T-helper 17 cell (primary cell): ENCODE measurements at regions not wholly inside any gene's neighbourhood (a gene's known extent, or its start where the extent isn't known, plus 50 kb on each side); places are given as distances from the start of the nearest gene placed in this dataset.
"Not testable (repeated sequence)": the region's sequence is repeated elsewhere in the genome, so short reads cannot be mapped to it uniquely, and the experiment has no call there.

Source experiments
- ATAC-seq: fragments of 150-1000 bp; cut with Tn5 transposase; 2 replicates; pipeline ENCODE4 v1.10.0; 2021; ENCODE audit warnings: mild to moderate bottlenecking, moderate library complexity
- DNase-seq, 3 donors: peaks; one replicate each; pipeline versions ENCODE4 v3.0.0 to v3.0.0-alpha.2; 2020 to 2021
- H3K9me3 ChIP-seq: one replicate; pipeline ENCODE4 v1.7.0; 2013; ENCODE audit warnings: low read length, mild to moderate bottlenecking; ENCODE audit not compliant: control insufficient read depth, poor library complexity, severe bottlenecking
- H3K27ac Mint-ChIP-seq: one replicate; pipeline ENCODE4 v1.8.0; 2022; ENCODE audit warnings: mild to moderate bottlenecking, moderate library complexity, mixed read lengths
- H3K27me3 Mint-ChIP-seq: one replicate; pipeline ENCODE4 v1.8.0; 2022; ENCODE audit warnings: mixed read lengths
- H3K36me3 Mint-ChIP-seq: one replicate; pipeline ENCODE4 v1.8.0; 2022; ENCODE audit warnings: low read depth, mixed read lengths
- H3K4me1 Mint-ChIP-seq: one replicate; pipeline ENCODE4 v1.8.0; 2022; ENCODE audit warnings: mild to moderate bottlenecking, mixed read lengths
- H3K4me3 Mint-ChIP-seq: one replicate; pipeline ENCODE4 v1.8.0; 2022; ENCODE audit warnings: mild to moderate bottlenecking, moderate library complexity, mixed read lengths

GRCh38 chr12:131442337-131442918, 268.5 kb upstream of the SFSWAP start:
- no peak overlapping the region for H3K27ac Mint-ChIP-seq
- DNase-seq (no peak), ATAC-seq (no peak)
- no peak overlapping the region for H3K4me3 Mint-ChIP-seq
- H3K36me3 Mint-ChIP-seq: no peaks in the 10 kb centered on the region
- H3K9me3 ChIP-seq: no peaks in the 10 kb centered on the region
- H3K27me3 Mint-ChIP-seq: peaks cover 12% of the 10 kb centered on the region
- no peaks in the 10 kb centered on the region for H3K4me1 Mint-ChIP-seq

- Mint-ChIP-seq H3K27ac (no peak overlapping the region), H3K27me3 (peaks cover 3% of the 10 kb centered on the region), H3K36me3 (no peaks in the 10 kb centered on the region), H3K4me1 (no peaks in the 10 kb centered on the region), H3K4me3 (no peak overlapping the region)
- DNase-seq (no peak), ATAC-seq (no peak)
- no peaks in the 10 kb centered on the region for H3K9me3 ChIP-seq
Measured at GRCh38 chr12:131443019-131444000, 267.6 kb upstream of the SFSWAP start.

DNA sequence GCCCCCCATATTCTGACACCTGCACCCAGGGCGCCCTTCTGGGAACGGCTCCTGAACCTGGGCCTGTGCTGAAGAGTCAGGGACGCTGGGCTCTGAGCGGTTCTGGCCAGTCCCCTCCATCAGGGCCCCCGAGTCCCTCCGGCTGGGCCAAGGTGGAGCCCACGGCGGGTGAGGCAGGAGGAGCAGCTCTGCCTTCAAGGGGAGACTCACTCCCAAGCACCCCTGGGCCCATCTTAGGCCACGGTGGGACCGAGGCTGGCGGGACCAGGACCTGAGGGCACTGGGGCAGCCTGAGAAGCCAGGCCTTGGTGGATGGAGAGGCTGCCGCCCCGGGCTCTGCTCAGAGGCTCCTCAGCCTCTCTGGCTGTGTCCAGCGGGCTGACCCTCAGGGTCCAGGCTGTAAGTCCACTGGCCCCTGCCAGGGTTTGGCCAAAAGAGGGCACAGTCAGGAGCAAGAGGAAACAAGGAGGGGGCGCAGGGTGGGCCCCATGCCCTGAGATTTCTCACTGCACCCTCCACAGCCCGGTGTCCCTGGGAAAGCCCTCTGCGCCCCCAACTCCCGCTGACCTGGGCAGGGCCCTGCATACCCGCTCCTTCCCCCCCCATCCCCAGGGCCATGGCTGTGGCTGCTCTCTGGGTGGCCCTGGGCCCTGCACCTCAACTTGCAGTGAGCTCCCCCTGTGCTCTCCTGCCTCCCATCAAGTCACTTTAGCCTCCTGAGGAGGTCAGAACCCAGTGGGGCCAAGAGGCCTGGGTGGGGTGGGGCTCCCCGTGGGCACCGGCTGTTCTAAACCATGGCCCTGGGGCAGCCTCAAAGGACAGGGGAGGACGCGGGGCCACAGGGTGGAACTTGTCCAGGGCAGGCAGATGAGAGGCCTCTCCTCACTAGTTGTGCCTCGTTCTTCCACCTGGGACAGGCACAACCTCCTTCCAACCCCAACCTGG, 266.4 kb upstream of the SFSWAP start:
- Mint-ChIP-seq H3K36me3 (no peaks in the 10 kb centered on the region), H3K27me3 (no peaks in the 10 kb centered on the region), H3K27ac (no peak overlapping the region), H3K4me1 (no peaks in the 10 kb centered on the region), H3K4me3 (no peak overlapping the region)
- no peaks in the 10 kb centered on the region for H3K9me3 ChIP-seq
- ATAC-seq: no peak
- DNase-seq: no peak

- no peaks in the 10 kb centered on the region for H3K27me3 Mint-ChIP-seq
- no peaks in the 10 kb centered on the region for H3K9me3 ChIP-seq
- DNase-seq (no peak), ATAC-seq (no peak)
- H3K4me1 Mint-ChIP-seq: no peaks in the 10 kb centered on the region
- H3K4me3 Mint-ChIP-seq: no peak overlapping the region
- H3K27ac Mint-ChIP-seq: no peak overlapping the region
- H3K36me3 Mint-ChIP-seq: no peaks in the 10 kb centered on the region
Measured at GRCh38 chr12:131445184-131445774, 265.6 kb upstream of the SFSWAP start.

- Mint-ChIP-seq H3K27me3 (no peaks in the 10 kb centered on the region), H3K36me3 (no peaks in the 10 kb centered on the region), H3K27ac (no peak overlapping the region), H3K4me3 (no peak overlapping the region), H3K4me1 (no peaks in the 10 kb centered on the region)
- ATAC-seq (no peak), DNase-seq (no peak)
- H3K9me3 ChIP-seq: no peaks in the 10 kb centered on the region
Measured at GRCh38 chr12:131445795-131446194, 265.1 kb upstream of the SFSWAP start.

DNA sequence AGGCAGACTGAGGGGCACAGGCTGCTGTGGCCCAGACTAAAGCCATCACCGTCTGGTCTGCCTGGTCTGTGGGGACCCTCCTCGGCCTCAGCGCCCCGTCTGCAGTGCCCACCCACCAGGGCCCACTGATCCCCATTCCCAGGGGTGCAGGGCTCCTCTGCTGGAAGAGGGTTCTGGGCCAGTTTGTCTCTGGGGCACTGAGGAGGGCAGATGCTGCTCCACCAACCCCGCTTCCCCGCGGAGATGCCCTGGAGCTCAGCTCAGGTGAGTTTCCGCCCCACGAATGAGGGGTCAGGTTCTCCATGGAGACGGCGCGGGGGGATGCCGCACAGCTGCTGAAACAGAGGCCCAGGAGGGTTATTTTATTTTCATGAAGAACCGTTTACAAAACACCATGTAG, 263.3 kb upstream of the SFSWAP start:
- not testable (repeated sequence) for ATAC-seq, H3K27me3 Mint-ChIP-seq, H3K36me3 Mint-ChIP-seq, H3K9me3 ChIP-seq, DNase-seq, H3K27ac Mint-ChIP-seq, H3K4me3 Mint-ChIP-seq, H3K4me1 Mint-ChIP-seq

- H3K27me3 Mint-ChIP-seq: peaks cover 10% of the 10 kb centered on the region
- no peak overlapping the region for H3K4me3 Mint-ChIP-seq
- H3K9me3 ChIP-seq: no peaks in the 10 kb centered on the region
- no peaks in the 10 kb centered on the region for H3K36me3 Mint-ChIP-seq
- ATAC-seq: no peak
- DNase-seq: no peak
- H3K4me1 Mint-ChIP-seq: no peaks in the 10 kb centered on the region
- no peak overlapping the region for H3K27ac Mint-ChIP-seq
Measured at GRCh38 chr12:131448254-131448795, 262.6 kb upstream of the SFSWAP start.

- no peak overlapping the region for H3K4me3 Mint-ChIP-seq
- ATAC-seq: no peak
- H3K27me3 Mint-ChIP-seq: peaks cover 10% of the 10 kb centered on the region
- H3K36me3 Mint-ChIP-seq: no peaks in the 10 kb centered on the region
- H3K9me3 ChIP-seq: no peaks in the 10 kb centered on the region
- no peaks in the 10 kb centered on the region for H3K4me1 Mint-ChIP-seq
- no peak for DNase-seq
- H3K27ac Mint-ChIP-seq: no peak overlapping the region
Measured at GRCh38 chr12:131449027-131449426, 261.9 kb upstream of the SFSWAP start.

DNA sequence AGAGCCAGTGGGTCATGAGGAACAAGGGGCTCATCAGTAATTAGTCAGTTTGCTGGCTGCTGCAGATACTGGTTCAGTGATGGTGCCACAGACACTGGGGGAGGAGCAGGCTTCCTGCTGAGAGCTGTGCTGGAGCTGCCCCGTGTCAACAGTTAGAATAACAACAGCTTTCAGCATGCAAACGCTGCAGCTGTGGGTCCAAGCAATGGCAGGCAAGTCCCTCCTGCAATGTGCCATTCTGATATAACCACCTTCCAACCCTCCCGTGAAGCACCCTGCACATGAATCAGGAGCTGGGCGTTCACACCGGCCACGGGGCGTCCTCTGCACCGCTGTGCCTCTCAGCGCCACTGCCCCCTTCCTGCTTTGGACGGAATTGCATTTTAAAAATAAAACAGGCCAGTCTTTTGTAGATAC, 258.4 kb upstream of the SFSWAP start:
- no peak for ATAC-seq
- DNase-seq: no peak
- H3K4me3 Mint-ChIP-seq: no peak overlapping the region

GRCh38 chr12:131454418-131455217, 256.3 kb upstream of the SFSWAP start:
- Mint-ChIP-seq H3K4me3 (no peak overlapping the region), H3K27me3 (peaks cover 27% of the 10 kb centered on the region), H3K27ac (no peak overlapping the region), H3K4me1 (peaks cover 6% of the 10 kb centered on the region), H3K36me3 (no peaks in the 10 kb centered on the region)
- no peaks in the 10 kb centered on the region for H3K9me3 ChIP-seq
- DNase-seq: no peak
- ATAC-seq: peak; percentile 65

More for the DNA sequence above, 258.4 kb upstream of the SFSWAP start:
- H3K9me3 ChIP-seq: no peaks in the 10 kb centered on the region
- Mint-ChIP-seq H3K27ac (no peak overlapping the region), H3K27me3 (peaks cover 19% of the 10 kb centered on the region), H3K4me1 (peaks cover 6% of the 10 kb centered on the region), H3K36me3 (no peaks in the 10 kb centered on the region)

- no peak for ATAC-seq
- H3K27ac Mint-ChIP-seq: no peak overlapping the region
- DNase-seq: no peak
- no peaks in the 10 kb centered on the region for H3K36me3 Mint-ChIP-seq
- H3K4me1 Mint-ChIP-seq: peaks cover 6% of the 10 kb centered on the region
- H3K9me3 ChIP-seq: no peaks in the 10 kb centered on the region
- peaks cover 27% of the 10 kb centered on the region for H3K27me3 Mint-ChIP-seq
- no peak overlapping the region for H3K4me3 Mint-ChIP-seq
Measured at GRCh38 chr12:131455218-131455506, 255.7 kb upstream of the SFSWAP start.

DNA sequence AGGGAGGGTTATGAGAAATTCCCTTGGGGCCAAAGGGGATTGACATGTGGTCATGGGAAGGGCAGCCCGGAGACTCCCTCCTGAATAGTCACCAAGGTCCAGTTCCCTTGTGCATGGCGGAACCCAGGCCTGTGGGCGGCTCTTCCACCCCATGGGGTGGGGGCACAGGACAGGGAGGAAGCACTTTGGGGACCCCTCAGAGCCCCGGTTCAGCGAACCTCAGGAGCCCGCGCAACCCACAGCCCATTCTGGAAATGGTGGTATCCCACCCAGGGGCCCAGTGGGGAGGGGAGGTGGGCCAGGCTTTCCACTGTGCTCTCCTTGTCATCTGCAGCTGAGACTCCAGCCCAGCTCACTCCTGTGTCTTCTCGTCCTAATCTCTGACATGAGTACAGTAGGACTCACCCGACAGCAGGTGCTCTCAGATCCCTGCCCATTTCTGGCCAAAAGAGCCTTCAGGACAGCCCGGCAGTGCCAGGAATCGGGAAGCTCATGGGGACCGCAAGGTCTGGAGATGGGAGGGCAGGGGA, 255.2 kb upstream of the SFSWAP start:
- peaks cover 27% of the 10 kb centered on the region for H3K27me3 Mint-ChIP-seq
- no peak for ATAC-seq
- no peaks in the 10 kb centered on the region for H3K9me3 ChIP-seq
- peaks cover 6% of the 10 kb centered on the region for H3K4me1 Mint-ChIP-seq
- H3K27ac Mint-ChIP-seq: no peak overlapping the region
- no peak overlapping the region for H3K4me3 Mint-ChIP-seq
- no peak for DNase-seq
- H3K36me3 Mint-ChIP-seq: no peaks in the 10 kb centered on the region
